HFF-Myc (cell line): ENCODE measurements at regions not wholly inside any gene's neighbourhood (a gene's known extent, or its start where the extent isn't known, plus 50 kb on each side); places are given as distances from the start of the nearest gene placed in this dataset.
A peak's percentile ranks its signal among the peaks of the same experiment; 100 is the strongest.
"Not testable (repeated sequence)": the region's sequence is repeated elsewhere in the genome, so short reads cannot be mapped to it uniquely, and the experiment has no call there.

Experiments used
- DNase-seq: peaks from one replicate; pipeline ENCODE4 v3.0.0-alpha.2; 2011; ENCODE audit warnings: low read depth; ENCODE audit errors: extremely low read depth
- H3K4me3 ChIP-seq: replicated peaks from 2 replicates; pipeline ENCODE4 v1.5.1; 2011; ENCODE audit warnings: low read depth, mild to moderate bottlenecking, control low read depth, low read length
- CTCF ChIP-seq: IDR thresholded peaks from 2 replicates; pipeline ENCODE4 v1.5.1; 2012; ENCODE audit warnings: mild to moderate bottlenecking, low read depth, low read length, control low read depth; ENCODE audit errors: missing control alignments

- peak; percentile 88 for DNase-seq
- peak overlapping the region; percentile 29 for H3K4me3 ChIP-seq
- TF ChIP-seq CTCF = no peak
Measured at GRCh38 chr3:15982667-15983196, 185.0 kb upstream of the ANKRD28 start.

- DNase-seq = peak; percentile 67
- peak overlapping the region; percentile 29 for H3K4me3 ChIP-seq
- TF ChIP-seq CTCF = no peak
Measured at GRCh38 chr3:15983232-15983631, 185.5 kb upstream of the ANKRD28 start.

- no peak for TF ChIP-seq CTCF
- H3K4me3 ChIP-seq = peak overlapping the region; percentile 29
- DNase-seq = no peak
Measured at GRCh38 chr3:15983693-15984092, 185.9 kb upstream of the ANKRD28 start.

GRCh38 chr3:15989419-15989818 lies 185.1 kb upstream of the GALNT15 start:
- TF ChIP-seq CTCF = peak; percentile 14
- DNase-seq = no peak

GRCh38 chr3:15993660-15994059 lies 180.8 kb upstream of the GALNT15 start:
- DNase-seq, H3K4me3 ChIP-seq: not testable (repeated sequence)

More at GRCh38 chr3:15989419-15989818, 185.1 kb upstream of the GALNT15 start:
- H3K4me3 ChIP-seq = no peak overlapping the region

GRCh38 chr3:15996496-15996895 lies 178.0 kb upstream of the GALNT15 start:
- not testable (repeated sequence) for H3K4me3 ChIP-seq, DNase-seq

- TF ChIP-seq CTCF = no peak
- DNase-seq = no peak
- H3K4me3 ChIP-seq = no peak overlapping the region
Measured at GRCh38 chr3:15997274-15997943, 177.1 kb upstream of the GALNT15 start.

- no peak for TF ChIP-seq CTCF
Measured at GRCh38 chr3:15998911-15999310, 175.6 kb upstream of the GALNT15 start.

More at GRCh38 chr3:15998911-15999310, 175.6 kb upstream of the GALNT15 start:
- no peak for DNase-seq
- no peak overlapping the region for H3K4me3 ChIP-seq
